GM10266 (cell line): ENCODE measurements at regions not wholly inside any gene's neighbourhood (a gene's known extent, or its start where the extent isn't known, plus 50 kb on each side); places are given as distances from the start of the nearest gene placed in this dataset.

Source experiments
- DNase-seq: peaks from one replicate; pipeline ENCODE4 v3.0.0; 2012; ENCODE audit errors: extremely low spot score
- CTCF ChIP-seq: IDR thresholded peaks from 2 replicates; pipeline ENCODE4 v1.5.1; 2012; ENCODE audit warnings: mild to moderate bottlenecking, low read depth; ENCODE audit not compliant: control insufficient read depth, insufficient read depth; ENCODE audit errors: missing control alignments

- no peak for TF ChIP-seq CTCF
- no peak for DNase-seq
Measured at GRCh38 chr9:135029871-135030565, 57.5 kb upstream of the OLFM1 start.

GRCh38 chr9:135030566-135031226 lies 56.8 kb upstream of the OLFM1 start:
- no peak for DNase-seq
- no peak for TF ChIP-seq CTCF

- no peak for TF ChIP-seq CTCF
Measured at GRCh38 chr9:135032041-135032835, 55.2 kb upstream of the OLFM1 start.

GRCh38 chr9:135032868-135033460 lies 54.5 kb upstream of the OLFM1 start:
- DNase-seq = no peak
- no peak for TF ChIP-seq CTCF

More at GRCh38 chr9:135032041-135032835, 55.2 kb upstream of the OLFM1 start:
- DNase-seq = no peak

- no peak for TF ChIP-seq CTCF
- no peak for DNase-seq
Measured at GRCh38 chr9:135033487-135033886, 54.0 kb upstream of the OLFM1 start.

- DNase-seq = no peak
- no peak for TF ChIP-seq CTCF
Measured at GRCh38 chr9:135034106-135034505, 53.4 kb upstream of the OLFM1 start.
